ENCODE measurements at regions not wholly inside any gene's neighbourhood (a gene's known extent, or its start where the extent isn't known, plus 50 kb on each side); places are given as distances from the start of the nearest gene placed in this dataset.

DNA sequence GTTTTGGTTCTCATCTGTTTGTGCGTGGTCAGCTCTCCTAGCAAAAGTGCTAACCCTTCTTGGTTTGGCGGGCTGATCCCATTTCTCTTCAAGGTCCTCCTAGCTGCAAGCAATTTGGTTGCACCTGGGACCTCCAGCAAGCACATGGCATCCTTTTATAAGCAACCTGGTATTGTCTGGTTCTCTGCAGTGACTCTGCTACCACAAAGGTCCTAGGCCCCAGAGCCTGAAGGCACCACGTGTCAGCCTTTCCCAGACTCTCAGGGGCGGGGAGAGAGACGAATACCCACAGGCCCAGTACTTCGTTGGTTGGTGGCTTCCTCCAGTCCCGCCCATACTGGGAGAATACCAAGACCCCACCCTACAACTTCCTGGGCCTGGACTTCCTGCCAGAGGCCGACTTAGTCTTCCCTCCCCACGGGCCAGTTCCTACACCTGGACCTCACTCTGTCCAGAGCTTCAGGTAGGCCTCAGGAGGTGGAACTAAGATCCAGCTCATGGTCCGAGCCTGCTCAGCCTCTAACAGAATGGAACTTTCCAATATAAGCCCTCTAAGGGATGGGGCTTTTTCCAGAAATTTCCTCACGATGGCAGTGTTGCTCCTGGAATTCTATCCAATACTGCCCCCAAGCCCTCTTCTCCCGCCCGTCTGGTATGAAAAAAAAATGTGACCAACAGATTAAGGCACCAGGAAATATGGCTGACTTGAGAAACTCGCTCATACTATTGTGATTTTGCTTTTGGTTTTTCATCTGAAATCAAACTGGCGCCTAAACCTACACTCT, 192.5 kb upstream of the STK26 start:
- Histone ChIP-seq H4K20me1 (ENCODE audit: insufficient read depth) (no peaks in the 10 kb centered on the region), H3K79me2 (ENCODE audit: insufficient read depth, low read depth) (peaks cover 44% of the 10 kb centered on the region), H3K4me1 (ENCODE audit: low read depth, poor library complexity, severe bottlenecking) (peaks cover 29% of the 10 kb centered on the region), H3K27me3 (ENCODE audit: insufficient read depth, low read depth) (no peaks in the 10 kb centered on the region), H3K36me3 (ENCODE audit: insufficient read depth) (no peaks in the 10 kb centered on the region), H3K4me3 (IDR thresholded peaks at IDR 0.05; ENCODE audit: insufficient read depth, low read depth, low read length) (no peak overlapping the region), H3K9ac (peak overlapping the region; percentile 91), H3K27ac (peak overlapping the region; percentile 92), H2AFZ (ENCODE audit: low read depth) (peak overlapping the region; percentile 57), H3K4me2 (peak overlapping the region; percentile 77)
- TF ChIP-seq, protein P1, sequence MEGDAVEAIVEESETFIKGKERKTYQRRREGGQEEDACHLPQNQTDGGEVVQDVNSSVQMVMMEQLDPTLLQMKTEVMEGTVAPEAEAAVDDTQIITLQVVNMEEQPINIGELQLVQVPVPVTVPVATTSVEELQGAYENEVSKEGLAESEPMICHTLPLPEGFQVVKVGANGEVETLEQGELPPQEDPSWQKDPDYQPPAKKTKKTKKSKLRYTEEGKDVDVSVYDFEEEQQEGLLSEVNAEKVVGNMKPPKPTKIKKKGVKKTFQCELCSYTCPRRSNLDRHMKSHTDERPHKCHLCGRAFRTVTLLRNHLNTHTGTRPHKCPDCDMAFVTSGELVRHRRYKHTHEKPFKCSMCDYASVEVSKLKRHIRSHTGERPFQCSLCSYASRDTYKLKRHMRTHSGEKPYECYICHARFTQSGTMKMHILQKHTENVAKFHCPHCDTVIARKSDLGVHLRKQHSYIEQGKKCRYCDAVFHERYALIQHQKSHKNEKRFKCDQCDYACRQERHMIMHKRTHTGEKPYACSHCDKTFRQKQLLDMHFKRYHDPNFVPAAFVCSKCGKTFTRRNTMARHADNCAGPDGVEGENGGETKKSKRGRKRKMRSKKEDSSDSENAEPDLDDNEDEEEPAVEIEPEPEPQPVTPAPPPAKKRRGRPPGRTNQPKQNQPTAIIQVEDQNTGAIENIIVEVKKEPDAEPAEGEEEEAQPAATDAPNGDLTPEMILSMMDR (conservative IDR thresholded peaks at IDR 0.05; ENCODE audit: low read depth, low read length) = peak; percentile 62

DNA sequence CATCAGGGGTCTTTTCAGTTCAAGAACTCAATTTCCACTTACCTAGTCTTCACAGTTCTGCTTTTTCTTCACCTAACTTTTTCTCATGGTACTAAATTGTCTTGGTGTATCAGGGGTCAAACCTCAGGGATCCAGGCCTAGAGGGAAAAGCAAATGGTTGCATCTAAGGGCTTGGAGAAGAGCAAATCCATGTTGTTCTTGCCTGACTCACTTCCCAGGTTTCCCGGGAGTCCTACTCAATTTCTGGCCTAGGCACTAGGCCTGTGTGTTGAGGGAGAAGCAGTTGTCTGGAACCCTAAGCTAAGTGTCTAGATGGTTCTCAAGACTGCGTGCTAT, 191.9 kb upstream of the STK26 start:
- peak overlapping the region; percentile 91 for H3K9ac ChIP-seq
- peak overlapping the region; percentile 57 for H2AFZ ChIP-seq (ENCODE audit: low read depth)
- H3K4me3 ChIP-seq (IDR thresholded peaks at IDR 0.05; ENCODE audit: insufficient read depth, low read depth, low read length) = no peak overlapping the region
- no peaks in the 10 kb centered on the region for H3K27me3 ChIP-seq (ENCODE audit: insufficient read depth, low read depth)
- peaks cover 24% of the 10 kb centered on the region for H3K4me1 ChIP-seq (ENCODE audit: low read depth, poor library complexity, severe bottlenecking)
- H3K79me2 ChIP-seq (ENCODE audit: insufficient read depth, low read depth) = peaks cover 39% of the 10 kb centered on the region
- peak overlapping the region; percentile 77 for H3K4me2 ChIP-seq
- TF ChIP-seq, protein P1 (conservative IDR thresholded peaks at IDR 0.05; ENCODE audit: low read depth, low read length) = no peak
- no peaks in the 10 kb centered on the region for H3K36me3 ChIP-seq (ENCODE audit: insufficient read depth)
- H3K27ac ChIP-seq = peak overlapping the region; percentile 92
- H4K20me1 ChIP-seq (ENCODE audit: insufficient read depth) = no peaks in the 10 kb centered on the region

DNA sequence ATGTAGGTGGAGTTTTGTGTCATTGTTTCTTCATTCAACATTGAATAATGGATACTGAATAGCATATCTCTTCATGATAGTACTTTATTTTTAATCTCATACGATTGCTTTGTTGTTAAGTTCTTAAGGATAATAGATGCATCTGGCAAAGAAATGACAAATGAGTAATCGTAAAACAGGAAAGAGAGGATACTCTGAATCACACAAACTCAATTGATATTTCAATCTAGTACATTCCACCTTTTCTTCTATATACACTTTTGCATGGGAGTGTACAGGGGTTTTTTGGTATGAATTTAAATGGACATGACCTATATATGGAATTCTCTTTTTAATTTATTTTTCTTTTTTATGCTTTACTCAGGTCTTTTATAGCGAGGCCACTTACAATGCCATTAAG, 186.9 kb upstream of the STK26 start:
- Histone ChIP-seq H3K36me3 (ENCODE audit: insufficient read depth) (no peaks in the 10 kb centered on the region), H2AFZ (ENCODE audit: low read depth) (no peak overlapping the region), H3K4me2 (no peak overlapping the region), H3K27ac (no peak overlapping the region), H4K20me1 (ENCODE audit: insufficient read depth) (no peaks in the 10 kb centered on the region), H3K9ac (no peak overlapping the region), H3K27me3 (ENCODE audit: insufficient read depth, low read depth) (no peaks in the 10 kb centered on the region), H3K79me2 (ENCODE audit: insufficient read depth, low read depth) (no peaks in the 10 kb centered on the region), H3K4me3 (IDR thresholded peaks at IDR 0.05; ENCODE audit: insufficient read depth, low read depth, low read length) (no peak overlapping the region), H3K4me1 (ENCODE audit: low read depth, poor library complexity, severe bottlenecking) (peaks cover 6% of the 10 kb centered on the region)
- TF ChIP-seq, protein P1 (conservative IDR thresholded peaks at IDR 0.05; ENCODE audit: low read depth, low read length) = no peak

DNA sequence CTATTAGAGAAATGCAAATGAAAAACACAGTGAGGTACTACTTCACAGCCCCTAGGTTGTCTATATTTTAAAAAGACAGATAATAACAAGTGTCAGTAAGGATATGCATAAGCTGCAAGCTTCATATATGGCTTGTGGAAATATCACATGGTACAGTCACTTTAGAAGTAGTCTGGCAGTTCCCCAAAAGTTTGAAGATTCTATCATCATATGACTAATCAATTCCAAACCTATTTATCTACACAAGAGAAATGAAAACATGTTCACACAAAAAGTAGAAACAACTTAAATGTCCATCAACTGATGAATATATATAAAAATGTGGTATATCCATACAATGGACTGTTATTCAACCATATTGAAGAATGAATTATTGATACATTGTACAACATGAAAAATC, 185.8 kb upstream of the STK26 start:
- no peaks in the 10 kb centered on the region for H3K27me3 ChIP-seq (ENCODE audit: insufficient read depth, low read depth)
- H3K79me2 ChIP-seq (ENCODE audit: insufficient read depth, low read depth) = no peaks in the 10 kb centered on the region
- H2AFZ ChIP-seq (ENCODE audit: low read depth) = no peak overlapping the region

More for the DNA sequence above, 185.8 kb upstream of the STK26 start:
- Histone ChIP-seq H3K4me2 (no peak overlapping the region), H3K9ac (no peak overlapping the region), H3K4me3 (IDR thresholded peaks at IDR 0.05; ENCODE audit: insufficient read depth, low read depth, low read length) (no peak overlapping the region), H3K4me1 (ENCODE audit: low read depth, poor library complexity, severe bottlenecking) (no peaks in the 10 kb centered on the region), H3K27ac (no peak overlapping the region), H3K36me3 (ENCODE audit: insufficient read depth) (no peaks in the 10 kb centered on the region), H4K20me1 (ENCODE audit: insufficient read depth) (no peaks in the 10 kb centered on the region)
- TF ChIP-seq, protein P1 (conservative IDR thresholded peaks at IDR 0.05; ENCODE audit: low read depth, low read length) = no peak
